Immature natural killer cell (primary cell): ENCODE measurements at regions not wholly inside any gene's neighbourhood (a gene's known extent, or its start where the extent isn't known, plus 50 kb on each side); places are given as distances from the start of the nearest gene placed in this dataset.
A peak's percentile ranks its signal among the peaks of the same experiment; 100 is the strongest.

Experiments
- DNase-seq, 3 donors: peaks; one replicate each; pipeline ENCODE4 v3.0.0; 2022; ENCODE audit warnings: mixed read lengths in 1 of 3
- H3K27ac Mint-ChIP-seq, 6 donors: one replicate each; pipeline ENCODE4 v1.8.0; 2020; ENCODE audit warnings: mixed read lengths in 6 of 6, mild to moderate bottlenecking in 5 of 6, inconsistent platforms in 4 of 6, moderate library complexity in 3 of 6
- H3K27me3 Mint-ChIP-seq, 3 donors: one replicate each; pipeline ENCODE4 v1.8.0; 2020 to 2021; ENCODE audit warnings: low read depth in 3 of 3, mild to moderate bottlenecking in 3 of 3, mixed read lengths in 3 of 3, moderate library complexity in 3 of 3, inconsistent platforms in 1 of 3
- H3K36me3 Mint-ChIP-seq, 3 donors: one replicate each; pipeline ENCODE4 v1.8.0; 2020; ENCODE audit warnings: mixed read lengths in 3 of 3, inconsistent platforms in 2 of 3, mild to moderate bottlenecking in 2 of 3
- H3K4me1 Mint-ChIP-seq, 2 donors: one replicate each; pipeline ENCODE4 v1.8.0; 2020; ENCODE audit warnings: inconsistent platforms in 2 of 2, mild to moderate bottlenecking in 2 of 2, mixed read lengths in 2 of 2, moderate library complexity in 1 of 2
- H3K4me3 Mint-ChIP-seq, 5 donors: one replicate each; pipeline ENCODE4 v1.8.0; 2020; ENCODE audit warnings: mild to moderate bottlenecking in 5 of 5, mixed read lengths in 5 of 5, inconsistent platforms in 3 of 5, moderate library complexity in 3 of 5
- H3K9me3 Mint-ChIP-seq, 6 donors: one replicate each; pipeline ENCODE4 v1.8.0; 2020; ENCODE audit warnings: mild to moderate bottlenecking in 6 of 6, mixed read lengths in 6 of 6, inconsistent platforms in 4 of 6, moderate library complexity in 3 of 6

DNA sequence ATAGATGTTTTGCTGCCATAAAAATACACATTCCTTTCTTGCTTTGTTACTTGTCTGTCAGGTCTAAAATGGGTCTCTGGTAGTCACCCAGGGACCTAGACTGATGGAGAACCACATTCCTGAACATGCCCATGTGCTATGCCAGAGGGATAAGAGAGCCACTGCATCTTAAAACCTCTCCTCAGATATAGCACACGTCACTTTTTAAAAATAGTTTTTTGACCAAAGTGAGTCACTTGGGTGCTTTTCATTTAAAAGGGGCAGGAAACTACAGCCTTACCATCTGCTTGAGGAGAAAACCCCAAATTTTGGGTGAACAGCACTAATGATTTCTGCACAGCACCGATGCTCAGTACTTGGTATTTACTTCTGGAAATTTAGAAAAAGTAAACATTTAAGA lies 197.8 kb downstream of the OGFRL1 start:
- peaks cover 0 to 6% (median 0%) of the 10 kb centered on the region in 6 donors for H3K9me3 Mint-ChIP-seq
- H3K27ac Mint-ChIP-seq, result no peak overlapping the region
- H3K4me1 Mint-ChIP-seq, result no peaks in the 10 kb centered on the region
- H3K36me3 Mint-ChIP-seq, result no peaks in the 10 kb centered on the region
- no peaks in the 10 kb centered on the region for H3K27me3 Mint-ChIP-seq
- DNase-seq, result no peak
- no peak overlapping the region for H3K4me3 Mint-ChIP-seq

DNA sequence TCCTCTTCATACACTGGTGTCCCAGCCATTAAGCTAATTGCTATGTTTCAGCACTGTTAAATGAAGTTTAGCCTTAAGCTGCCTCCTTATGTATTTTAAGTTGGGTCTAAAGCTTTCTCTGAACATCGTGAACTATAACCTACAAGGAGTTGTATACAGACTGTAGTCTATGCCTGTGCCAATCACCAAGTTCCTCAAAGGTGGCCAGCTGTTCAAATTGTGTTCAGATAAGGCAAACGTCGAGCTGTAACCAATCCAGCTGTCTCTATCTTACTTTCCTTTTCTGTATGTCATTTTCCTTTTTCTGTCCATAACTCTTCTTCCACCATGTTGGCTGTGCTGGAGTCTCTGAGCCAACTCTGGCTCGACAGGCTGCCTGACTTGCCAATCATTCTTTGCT lies 199.6 kb downstream of the OGFRL1 start:
- Mint-ChIP-seq H3K27me3 (no peaks in the 10 kb centered on the region), H3K9me3 (peaks cover 0 to 10% (median 0%) of the 10 kb centered on the region in 6 donors), H3K4me3 (no peak overlapping the region), H3K27ac (no peak overlapping the region), H3K36me3 (no peaks in the 10 kb centered on the region), H3K4me1 (no peaks in the 10 kb centered on the region)
- DNase-seq, result no peak

DNA sequence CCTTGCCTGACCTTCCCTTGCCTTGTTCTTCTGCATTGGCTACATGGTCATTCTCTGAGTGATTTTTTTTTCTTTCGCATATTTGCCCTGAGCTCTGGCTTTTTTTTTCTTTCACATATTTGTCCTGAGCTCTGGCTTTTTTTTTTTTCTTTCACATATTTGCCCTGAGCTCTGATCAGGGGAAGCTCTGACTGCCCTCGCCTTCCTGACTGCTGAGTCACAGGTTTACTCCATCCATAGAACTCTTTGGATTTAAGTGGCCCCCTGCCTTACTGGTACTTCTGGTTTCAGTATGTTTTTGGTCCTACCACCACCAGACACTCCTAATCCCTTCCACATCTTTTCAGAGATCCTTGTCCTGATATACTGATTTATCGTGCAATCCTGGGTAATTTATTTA lies 201.1 kb downstream of the OGFRL1 start:
- Mint-ChIP-seq H3K4me1 (no peaks in the 10 kb centered on the region), H3K27ac (no peak overlapping the region), H3K9me3 (peaks cover 0 to 9% (median 0%) of the 10 kb centered on the region in 6 donors), H3K36me3 (no peaks in the 10 kb centered on the region), H3K4me3 (no peak overlapping the region), H3K27me3 (peaks cover 0 to 4% (median 1%) of the 10 kb centered on the region in 3 donors)
- no peak for DNase-seq

DNA sequence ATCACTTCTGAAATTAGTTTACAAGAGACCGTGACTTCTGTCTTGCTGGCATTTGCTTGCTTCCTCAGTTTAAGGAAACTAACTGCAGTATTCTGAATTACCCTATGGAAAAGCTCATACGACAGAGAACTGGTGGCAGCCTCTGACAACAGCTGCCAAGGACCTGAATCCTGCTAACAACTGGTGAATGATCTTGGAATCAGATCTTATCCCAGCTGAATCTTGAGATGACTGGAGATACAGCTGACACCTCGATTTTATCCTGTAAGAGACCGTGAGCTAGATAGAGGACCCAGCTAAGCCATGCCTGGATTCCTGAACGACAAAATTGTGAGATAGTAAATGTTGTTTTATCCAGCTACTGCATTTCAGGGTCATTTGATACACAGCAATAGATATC lies 202.3 kb downstream of the OGFRL1 start:
- Mint-ChIP-seq H3K9me3 (peaks cover 0 to 9% (median 0%) of the 10 kb centered on the region in 6 donors), H3K27me3 (peaks cover 0 to 4% (median 1%) of the 10 kb centered on the region in 3 donors), H3K4me3 (no peak overlapping the region), H3K36me3 (no peaks in the 10 kb centered on the region), H3K27ac (no peak overlapping the region), H3K4me1 (peaks cover 0 to 2% of the 10 kb centered on the region in 2 donors)
- no peak for DNase-seq

DNA sequence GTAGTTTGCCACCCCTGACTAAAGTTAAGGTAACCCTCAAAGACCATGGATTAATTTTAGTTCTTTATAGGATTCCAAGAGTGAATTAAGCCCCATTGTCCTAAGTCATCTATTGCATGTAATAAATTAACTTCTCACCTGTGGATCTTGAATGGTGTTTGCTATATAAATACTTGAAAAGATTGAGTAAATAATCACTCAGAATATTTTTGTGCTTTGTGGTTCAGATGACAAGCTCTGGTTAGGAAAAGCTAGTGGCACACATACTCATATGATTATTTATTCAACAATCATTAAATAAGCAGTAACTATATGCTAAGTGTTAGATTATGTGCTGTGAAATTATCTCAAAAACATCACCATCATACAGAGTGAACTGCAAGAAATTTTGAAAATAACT lies 203.2 kb downstream of the OGFRL1 start:
- Mint-ChIP-seq H3K9me3 (peaks cover 0 to 9% (median 0%) of the 10 kb centered on the region in 6 donors), H3K27me3 (peaks cover 0 to 4% (median 1%) of the 10 kb centered on the region in 3 donors), H3K4me3 (no peak overlapping the region), H3K27ac (no peak overlapping the region), H3K36me3 (no peaks in the 10 kb centered on the region), H3K4me1 (peaks cover 2 to 11% of the 10 kb centered on the region in 2 donors)
- no peak for DNase-seq

DNA sequence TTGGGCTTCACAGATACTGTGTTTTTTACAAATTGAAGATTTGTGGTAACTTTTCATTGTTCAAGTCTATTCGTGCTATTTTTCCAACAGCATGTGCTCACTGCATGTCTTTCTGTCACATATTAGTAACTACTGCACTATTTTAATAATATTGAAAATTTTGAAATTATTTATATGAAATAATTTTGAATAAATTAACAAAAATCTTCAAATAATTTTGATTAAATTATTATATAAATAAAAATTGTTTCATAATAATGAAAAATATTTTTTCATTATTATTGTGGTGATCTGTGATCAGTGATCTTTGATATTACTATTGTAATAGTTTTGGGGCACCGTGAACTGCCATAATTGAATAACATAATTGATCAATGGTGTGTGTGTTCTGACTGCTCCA lies 204.1 kb downstream of the OGFRL1 start:
- peaks cover 2 to 11% of the 10 kb centered on the region in 2 donors for H3K4me1 Mint-ChIP-seq
- H3K9me3 Mint-ChIP-seq, result peaks cover 0 to 4% (median 0%) of the 10 kb centered on the region in 6 donors
- peaks cover 0 to 4% (median 1%) of the 10 kb centered on the region in 3 donors for H3K27me3 Mint-ChIP-seq
- H3K27ac Mint-ChIP-seq, result no peak overlapping the region
- no peaks in the 10 kb centered on the region for H3K36me3 Mint-ChIP-seq
- H3K4me3 Mint-ChIP-seq, result no peak overlapping the region
- DNase-seq, result no peak

DNA sequence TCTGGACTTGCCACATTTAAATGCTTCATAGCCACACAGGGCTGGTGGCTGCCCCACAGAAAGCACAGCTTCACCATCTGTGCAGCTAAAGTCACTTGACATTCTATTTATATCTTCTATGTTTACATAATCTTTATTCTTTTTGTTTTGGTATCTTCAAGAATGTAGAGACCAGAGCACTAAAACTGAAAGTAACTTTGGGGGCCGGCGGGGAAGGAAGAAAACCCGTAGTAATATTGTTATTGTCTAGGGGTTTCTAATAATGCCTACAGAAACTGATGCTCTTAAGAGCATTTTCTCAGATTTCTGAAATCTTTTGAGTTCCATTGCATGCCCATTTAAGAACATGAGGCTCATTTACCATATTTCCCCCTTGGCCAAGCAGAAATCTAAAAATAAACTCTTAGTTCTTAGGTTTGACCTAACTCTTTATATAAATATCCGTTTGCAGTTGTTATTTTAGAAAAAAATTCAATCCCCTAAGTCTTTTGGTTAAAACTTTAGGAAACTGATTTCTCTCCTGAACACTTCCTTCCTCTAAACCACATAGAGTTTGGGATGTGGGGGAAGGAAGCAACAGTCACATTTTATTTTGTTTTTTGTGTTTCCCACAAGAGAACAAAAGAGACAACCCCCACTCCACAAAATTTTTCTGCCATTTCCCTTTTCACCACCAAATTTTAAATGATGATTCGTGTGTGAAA lies 207.6 kb downstream of the OGFRL1 start:
- DNase-seq, result peak in 1 of 3 donors; percentile 0
- Mint-ChIP-seq H3K27ac (no peak overlapping the region), H3K27me3 (peaks cover 0 to 4% (median 1%) of the 10 kb centered on the region in 3 donors), H3K4me3 (peak overlapping the region; percentile 49 to 69 (median 60)), H3K4me1 (peaks cover 2 to 11% of the 10 kb centered on the region in 2 donors), H3K9me3 (peaks cover 0 to 4% (median 0%) of the 10 kb centered on the region in 6 donors), H3K36me3 (no peaks in the 10 kb centered on the region)

DNA sequence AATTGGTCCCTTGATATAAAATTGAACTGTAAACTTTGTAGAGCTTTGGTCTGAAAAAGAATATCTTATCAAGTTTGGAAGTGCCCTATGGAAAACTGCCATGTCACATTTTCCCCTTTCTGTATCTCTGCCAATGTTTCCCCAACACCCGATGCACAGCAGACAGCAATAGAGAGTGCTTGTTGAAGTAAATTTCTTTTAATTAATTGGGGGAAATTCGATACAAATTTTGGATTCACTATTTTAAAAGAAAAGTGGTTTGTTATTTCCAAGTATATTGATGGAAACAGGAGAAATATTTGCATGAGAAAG lies 208.1 kb downstream of the OGFRL1 start:
- Mint-ChIP-seq H3K27ac (no peak overlapping the region), H3K4me3 (peak overlapping the region in 2 of 5 donors; percentile 67 to 69), H3K27me3 (peaks cover 0 to 4% (median 1%) of the 10 kb centered on the region in 3 donors), H3K36me3 (no peaks in the 10 kb centered on the region), H3K9me3 (peaks cover 0 to 4% (median 0%) of the 10 kb centered on the region in 6 donors), H3K4me1 (peaks cover 2 to 11% of the 10 kb centered on the region in 2 donors)
- DNase-seq, result no peak

DNA sequence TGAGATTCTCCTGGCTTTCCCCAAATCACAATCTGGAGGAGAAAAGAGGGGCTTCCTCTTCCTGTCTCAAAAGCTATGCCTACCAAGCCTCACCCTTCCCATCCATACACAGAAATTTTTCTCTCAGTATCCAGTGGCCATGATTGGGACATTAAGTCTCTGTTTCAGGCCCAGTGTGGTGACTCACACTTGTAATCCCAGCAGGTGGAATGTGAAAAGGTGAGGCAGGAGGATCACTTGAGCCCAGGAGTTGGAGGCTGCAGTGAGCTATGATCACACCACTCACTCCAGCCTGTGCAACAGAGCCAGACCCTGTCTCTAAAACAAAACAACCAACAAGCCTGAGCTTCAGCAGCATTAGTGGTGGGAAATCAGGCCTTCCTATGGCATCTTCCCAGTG lies 210.0 kb downstream of the OGFRL1 start:
- Mint-ChIP-seq H3K27ac (no peak overlapping the region), H3K4me3 (no peak overlapping the region), H3K4me1 (peaks cover 2 to 11% of the 10 kb centered on the region in 2 donors), H3K9me3 (peaks cover 0 to 3% (median 0%) of the 10 kb centered on the region in 6 donors), H3K27me3 (peaks cover 0 to 4% (median 1%) of the 10 kb centered on the region in 3 donors), H3K36me3 (no peaks in the 10 kb centered on the region)
- no peak for DNase-seq

DNA sequence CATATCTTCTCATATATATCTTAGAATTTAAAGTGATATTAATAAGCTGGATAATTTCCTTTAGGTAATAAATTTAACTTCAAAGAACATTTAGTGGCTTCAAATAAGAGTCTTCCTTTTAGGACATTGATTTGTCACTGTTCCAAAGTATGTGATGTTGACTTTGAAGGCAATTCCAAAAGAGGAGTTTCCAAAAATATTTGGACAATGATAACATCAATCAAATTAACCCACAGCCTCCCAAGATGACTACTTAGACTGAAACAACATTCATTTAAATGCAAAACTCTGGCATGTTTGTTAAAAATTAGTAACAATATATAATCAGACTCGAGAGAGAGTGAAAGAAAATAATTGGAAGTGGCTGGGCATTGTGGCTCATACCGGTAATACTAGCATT lies 211.1 kb downstream of the OGFRL1 start:
- Mint-ChIP-seq H3K27me3 (no peaks in the 10 kb centered on the region), H3K4me3 (no peak overlapping the region), H3K36me3 (no peaks in the 10 kb centered on the region), H3K27ac (no peak overlapping the region), H3K4me1 (peaks cover 2 to 11% of the 10 kb centered on the region in 2 donors), H3K9me3 (peaks cover 0 to 3% (median 0%) of the 10 kb centered on the region in 6 donors)
- no peak for DNase-seq

DNA sequence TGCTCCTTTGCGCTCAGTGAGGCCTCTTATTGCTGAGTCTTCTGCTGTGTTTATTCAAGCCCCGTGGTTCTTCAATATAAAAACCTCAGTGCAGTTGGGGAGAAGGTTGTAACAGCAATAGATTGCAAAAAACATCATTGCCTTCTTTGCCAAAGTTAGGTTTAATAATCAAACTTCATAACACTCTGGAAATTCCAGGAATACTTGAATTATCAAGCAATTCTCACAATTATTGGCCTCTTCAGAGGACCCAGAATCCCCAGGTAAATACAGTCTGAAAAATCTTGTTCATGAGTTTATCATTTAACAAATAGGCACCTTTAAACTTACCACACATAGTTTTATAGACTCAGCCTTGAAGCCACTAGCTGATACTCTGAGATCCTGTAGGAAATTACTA lies 213.6 kb downstream of the OGFRL1 start:
- Mint-ChIP-seq H3K9me3 (peaks cover 0 to 5% (median under 1%) of the 10 kb centered on the region in 6 donors), H3K27ac (no peak overlapping the region), H3K4me3 (no peak overlapping the region), H3K36me3 (no peaks in the 10 kb centered on the region), H3K27me3 (no peaks in the 10 kb centered on the region), H3K4me1 (no peaks in the 10 kb centered on the region)
- DNase-seq, result no peak

DNA sequence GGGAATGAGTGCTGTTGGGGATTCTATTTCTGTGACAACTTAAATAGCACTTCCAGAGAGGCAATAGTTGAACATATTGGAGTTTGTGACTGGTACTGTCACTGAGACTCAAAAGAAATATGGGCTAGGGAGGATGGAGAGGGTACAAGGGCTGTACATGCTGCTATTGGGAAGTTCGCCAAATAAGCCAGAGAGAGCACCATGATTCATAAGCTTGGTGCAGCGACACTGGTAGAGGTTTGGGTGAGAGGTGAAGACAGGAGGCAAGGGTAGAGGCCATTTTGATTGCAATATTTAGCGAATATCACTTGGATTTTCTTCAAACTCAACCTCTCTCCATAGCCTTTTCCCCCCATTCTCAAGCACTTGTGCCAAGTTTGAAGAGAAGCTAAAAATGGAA lies 214.3 kb downstream of the OGFRL1 start:
- Mint-ChIP-seq H3K4me3 (no peak overlapping the region), H3K4me1 (no peaks in the 10 kb centered on the region), H3K36me3 (no peaks in the 10 kb centered on the region), H3K9me3 (peaks cover 0 to 5% (median under 1%) of the 10 kb centered on the region in 6 donors), H3K27ac (no peak overlapping the region), H3K27me3 (no peaks in the 10 kb centered on the region)
- no peak for DNase-seq

DNA sequence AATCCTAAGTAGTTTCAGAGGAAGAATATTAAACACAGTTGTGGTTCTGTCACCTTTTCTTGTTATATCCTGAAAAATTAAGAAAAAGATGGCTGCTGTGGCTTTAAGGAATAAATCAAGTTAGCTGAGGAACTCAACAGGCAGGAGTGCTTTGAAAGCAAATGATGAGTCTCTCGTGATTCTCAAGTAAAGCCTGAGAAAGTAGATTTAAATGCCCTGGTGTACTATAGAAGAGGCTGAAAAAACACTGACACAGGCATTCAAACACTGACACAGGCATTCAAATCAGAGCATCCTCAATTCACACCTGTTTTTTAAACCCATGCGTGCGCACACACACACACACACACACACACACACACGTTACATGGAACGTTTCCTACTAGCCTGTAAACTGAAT lies 218.6 kb downstream of the OGFRL1 start:
- peaks cover 0 to 7% (median 0%) of the 10 kb centered on the region in 6 donors for H3K9me3 Mint-ChIP-seq
- H3K36me3 Mint-ChIP-seq, result no peaks in the 10 kb centered on the region
- DNase-seq, result no peak
- no peak overlapping the region for H3K4me3 Mint-ChIP-seq
- H3K4me1 Mint-ChIP-seq, result no peaks in the 10 kb centered on the region
- H3K27ac Mint-ChIP-seq, result no peak overlapping the region
- peaks cover 0 to 2% (median 0%) of the 10 kb centered on the region in 3 donors for H3K27me3 Mint-ChIP-seq

DNA sequence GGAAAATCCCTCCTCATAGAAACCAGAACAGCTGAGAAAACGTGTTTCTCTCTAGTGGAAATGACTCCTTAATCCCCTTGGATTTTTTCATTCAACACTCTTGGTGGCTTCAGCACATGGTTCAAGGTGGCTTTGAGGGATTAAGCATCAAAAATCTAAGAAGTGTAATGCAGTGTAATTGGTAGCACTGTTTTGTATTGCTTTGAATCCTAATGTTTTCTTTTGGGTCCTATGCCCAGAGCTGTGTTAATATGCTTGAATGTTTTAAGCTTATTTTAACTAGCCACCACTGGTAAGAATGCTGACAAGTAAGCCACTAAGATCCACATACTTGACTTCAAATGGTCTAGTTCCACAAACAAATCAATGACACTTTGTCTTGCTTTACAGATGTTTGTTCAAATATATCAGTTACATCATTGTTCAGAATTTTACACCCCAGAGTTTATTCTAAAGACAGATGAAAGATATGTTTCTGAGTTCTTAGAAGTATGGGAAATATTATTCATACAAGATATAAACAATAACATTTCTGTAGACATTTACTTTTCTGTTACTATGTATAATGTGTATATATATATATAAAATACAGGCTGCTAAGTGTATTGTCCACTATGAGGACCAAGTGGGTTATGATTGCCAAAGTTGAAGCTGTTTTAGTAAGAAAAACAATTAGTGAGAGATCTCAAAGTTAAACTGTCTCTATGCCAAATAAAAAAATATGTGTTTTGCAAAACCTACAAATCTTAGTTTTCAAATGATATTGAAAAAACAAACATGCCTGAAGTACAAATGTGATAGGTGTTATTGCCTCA lies 220.8 kb downstream of the OGFRL1 start:
- Mint-ChIP-seq H3K27me3 (peaks cover 0 to 2% (median 0%) of the 10 kb centered on the region in 3 donors), H3K9me3 (peaks cover 0 to 4% (median 0%) of the 10 kb centered on the region in 6 donors), H3K27ac (no peak overlapping the region), H3K36me3 (no peaks in the 10 kb centered on the region), H3K4me3 (no peak overlapping the region), H3K4me1 (no peaks in the 10 kb centered on the region)
- no peak for DNase-seq
